ENCODE measurements at regions not wholly inside any gene's neighbourhood (a gene's known extent, or its start where the extent isn't known, plus 50 kb on each side); places are given as distances from the start of the nearest gene placed in this dataset.

DNA sequence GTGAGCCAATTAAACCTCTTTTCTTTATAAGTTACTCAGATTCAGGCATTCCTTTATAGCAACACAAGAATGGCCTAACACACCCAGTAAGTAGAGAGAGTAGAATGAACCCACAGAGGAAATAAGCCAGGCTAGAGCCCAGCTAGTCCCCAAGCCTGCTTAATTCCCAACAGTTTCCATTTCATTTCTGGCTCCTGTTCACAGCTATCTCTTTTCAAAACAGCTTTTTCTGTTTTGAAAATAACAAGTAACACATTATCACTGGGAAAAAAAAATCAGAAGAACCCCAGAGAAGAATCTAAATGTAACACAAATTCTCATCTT, 69.0 kb downstream of the HSPB8 start:
- Histone ChIP-seq H3K27ac (no peak overlapping the region), H3K4me2 (no peak overlapping the region), H3K9me3 (no peaks in the 10 kb centered on the region), H3K4me1 (no peaks in the 10 kb centered on the region), H3K4me3 (no peak overlapping the region)
- no peak for DNase-seq (ENCODE audit: low read depth in 1 of 2, low spot score in 1 of 2)
- TF ChIP-seq POLR2AphosphoS2 (conservative IDR thresholded peaks at IDR 0.05; ENCODE audit: low read length) (no peak), RAD21 (conservative IDR thresholded peaks at IDR 0.05 in 1 of 2, IDR thresholded peaks at IDR 0.05 in 1 of 2) (no peak), HOXB5 (CRISPR knock-in tag; IDR thresholded peaks at IDR 0.05) (no peak), KDM5A (IDR thresholded peaks at IDR 0.05) (no peak), ESRRA (IDR thresholded peaks at IDR 0.05; ENCODE audit: borderline replicate concordance, low read length) (no peak), HOXA7 (CRISPR knock-in tag; IDR thresholded peaks at IDR 0.05) (no peak), MYC (IDR thresholded peaks at IDR 0.05; ENCODE audit: borderline replicate concordance, low read length) (no peak), FOSB (CRISPR knock-in tag; IDR thresholded peaks at IDR 0.05) (no peak), SMC3 (IDR thresholded peaks at IDR 0.05) (no peak), RCOR1 (IDR thresholded peaks at IDR 0.05; ENCODE audit: low read depth, low read length) (no peak), ZSCAN20 (CRISPR knock-in tag; IDR thresholded peaks at IDR 0.05) (no peak), HMGXB4 (CRISPR knock-in tag; IDR thresholded peaks at IDR 0.05; ENCODE audit: borderline replicate concordance) (no peak), CBX8 (IDR thresholded peaks at IDR 0.05) (no peak), NPAS2 (CRISPR knock-in tag; IDR thresholded peaks at IDR 0.05; ENCODE audit: borderline replicate concordance) (no peak), POLR2A (IDR thresholded peaks at IDR 0.05; ENCODE audit: low read length) (no peak), KDM1A (IDR thresholded peaks at IDR 0.05; ENCODE audit: low read depth) (no peak), MAFK (IDR thresholded peaks at IDR 0.05; ENCODE audit: partially characterized antibody) (no peak)
- TF ChIP-seq, protein P1, sequence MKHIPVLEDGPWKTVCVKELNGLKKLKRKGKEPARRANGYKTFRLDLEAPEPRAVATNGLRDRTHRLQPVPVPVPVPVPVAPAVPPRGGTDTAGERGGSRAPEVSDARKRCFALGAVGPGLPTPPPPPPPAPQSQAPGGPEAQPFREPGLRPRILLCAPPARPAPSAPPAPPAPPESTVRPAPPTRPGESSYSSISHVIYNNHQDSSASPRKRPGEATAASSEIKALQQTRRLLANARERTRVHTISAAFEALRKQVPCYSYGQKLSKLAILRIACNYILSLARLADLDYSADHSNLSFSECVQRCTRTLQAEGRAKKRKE (CRISPR knock-in tag; IDR thresholded peaks at IDR 0.05; ENCODE audit: low read depth), result no peak
- TF ChIP-seq, protein P2, sequence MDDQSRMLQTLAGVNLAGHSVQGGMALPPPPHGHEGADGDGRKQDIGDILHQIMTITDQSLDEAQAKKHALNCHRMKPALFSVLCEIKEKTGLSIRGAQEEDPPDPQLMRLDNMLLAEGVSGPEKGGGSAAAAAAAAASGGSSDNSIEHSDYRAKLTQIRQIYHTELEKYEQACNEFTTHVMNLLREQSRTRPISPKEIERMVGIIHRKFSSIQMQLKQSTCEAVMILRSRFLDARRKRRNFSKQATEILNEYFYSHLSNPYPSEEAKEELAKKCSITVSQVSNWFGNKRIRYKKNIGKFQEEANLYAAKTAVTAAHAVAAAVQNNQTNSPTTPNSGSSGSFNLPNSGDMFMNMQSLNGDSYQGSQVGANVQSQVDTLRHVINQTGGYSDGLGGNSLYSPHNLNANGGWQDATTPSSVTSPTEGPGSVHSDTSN (IDR thresholded peaks at IDR 0.05), result no peak
- FAIRE-seq, result no peak
- ChIA-PET CTCF (interaction anchor here (0.8 kb wide), 1 partner anchor 11 kb away, joined by 3 read pairs; no protein-coding TSS in a partner anchor), POLR2A (no interaction called here)
- ATAC-seq, result no peak

DNA sequence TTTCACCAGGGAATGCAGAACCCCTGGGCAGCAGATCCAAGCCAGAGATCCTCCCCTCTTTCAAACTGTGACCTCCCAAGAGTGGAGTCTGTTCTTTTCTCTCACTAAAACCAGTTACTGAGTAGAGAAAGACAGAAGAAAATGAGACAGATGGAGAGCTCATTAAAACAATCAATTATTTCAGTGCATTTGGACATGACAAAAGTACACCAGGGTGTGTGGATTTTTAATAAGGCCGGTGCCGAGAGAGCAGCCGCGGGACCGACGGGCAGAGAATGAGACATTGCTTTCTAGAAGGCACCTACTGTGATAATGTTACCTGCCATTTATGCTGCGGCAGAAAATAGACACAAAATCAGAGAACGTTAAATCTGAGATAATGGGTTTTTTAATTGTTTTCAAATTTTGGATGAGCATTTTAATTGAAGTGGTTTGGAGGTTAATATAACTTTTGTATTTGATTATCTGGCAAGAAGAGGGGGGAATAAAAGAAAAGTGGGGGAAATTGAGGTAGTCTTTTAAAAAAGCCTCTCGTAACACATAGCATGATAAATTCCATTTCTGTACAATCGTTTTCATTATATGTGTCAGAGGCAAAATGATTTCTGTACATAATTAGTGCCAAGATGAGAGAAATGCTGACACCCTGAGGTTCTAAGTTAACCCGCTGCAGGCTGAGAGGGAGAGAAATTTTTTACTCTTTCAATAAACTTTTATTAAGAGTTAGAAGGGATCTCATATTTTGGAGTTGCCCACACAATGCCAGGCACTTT, 70.8 kb downstream of the HSPB8 start:
- H3K4me2 ChIP-seq, result no peak overlapping the region
- WGBS (ENCODE audit: missing lambda C conversion rate), result 51% methylated on average over 11 of the region's 11 CpGs
- no peaks in the 10 kb centered on the region for H3K4me1 ChIP-seq
- CTCF ChIA-PET, result no interaction called here
- TF ChIP-seq CEBPB (IDR thresholded peaks at IDR 0.05) (no peak), CHD4 (IDR thresholded peaks at IDR 0.05; ENCODE audit: borderline replicate concordance) (no peak), POLR2AphosphoS2 (conservative IDR thresholded peaks at IDR 0.05; ENCODE audit: low read length) (no peak), ZFP36 (IDR thresholded peaks at IDR 0.05; ENCODE audit: borderline replicate concordance, partially characterized antibody) (no peak), TP53 (CRISPR knock-in tag; IDR thresholded peaks at IDR 0.05) (no peak), NR3C1 (IDR thresholded peaks at IDR 0.05) (no peak), ZC3H11A (IDR thresholded peaks at IDR 0.05) (no peak)
- no peaks in the 10 kb centered on the region for H3K9me3 ChIP-seq
- ATAC-seq (no peak), DNase-seq (ENCODE audit: low read depth in 1 of 2, low spot score in 1 of 2) (no peak), FAIRE-seq (no peak)
- no peak overlapping the region for H3K4me3 ChIP-seq
- H3K27ac ChIP-seq, result no peak overlapping the region
- POLR2A ChIA-PET, result no interaction called here

Measured in A549 (cell line).